Astrocyte (in vitro differentiated cells and primary cell): ENCODE measurements at regions not wholly inside any gene's neighbourhood (a gene's known extent, or its start where the extent isn't known, plus 50 kb on each side); places are given as distances from the start of the nearest gene placed in this dataset.

Experiments
- DNase-seq: peaks from one replicate; pipeline ENCODE4 v3.0.0-alpha.2; 2010; ENCODE audit warnings: low read depth
- FAIRE-seq: peaks from 2 replicates; lab custom pipeline; 2011; peaks lifted over from hg19 to GRCh38; lab: Jason Lieb, UNC
- H2AFZ ChIP-seq: 2 replicates; pipeline ENCODE4 v1.6.0; 2012; ENCODE audit warnings: low read depth, low read length, inconsistent platforms
- H3K27ac ChIP-seq: 2 replicates; pipeline ENCODE4 v1.5.1; 2011; ENCODE audit warnings: low read depth, low read length, inconsistent platforms
- H3K27me3 ChIP-seq: 2 replicates; pipeline ENCODE4 v1.6.0; 2011; ENCODE audit warnings: low read length, inconsistent platforms; ENCODE audit not compliant: insufficient read depth
- H3K36me3 ChIP-seq: 2 replicates; pipeline ENCODE4 v1.5.1; 2011; ENCODE audit warnings: low read length, inconsistent platforms; ENCODE audit not compliant: insufficient read depth
- H3K4me1 ChIP-seq: 2 replicates; pipeline ENCODE4 v1.5.1; 2011; ENCODE audit warnings: low read length, inconsistent platforms; ENCODE audit not compliant: insufficient read depth
- H3K4me2 ChIP-seq: 2 replicates; pipeline ENCODE4 v1.6.0; 2012; ENCODE audit warnings: low read length, inconsistent platforms
- H3K4me3 ChIP-seq: 2 replicates; pipeline ENCODE4 v1.5.1; 2011; ENCODE audit warnings: low read depth, mild to moderate bottlenecking, low read length, inconsistent platforms; ENCODE audit not compliant: insufficient read depth
- H3K79me2 ChIP-seq: 2 replicates; pipeline ENCODE4 v1.6.0; 2012; ENCODE audit warnings: mild to moderate bottlenecking, low read length, inconsistent platforms; ENCODE audit not compliant: insufficient read depth
- H3K9ac ChIP-seq: 2 replicates; pipeline ENCODE4 v1.6.0; 2012; ENCODE audit warnings: mild to moderate bottlenecking, low read length, inconsistent platforms
- H3K9me3 ChIP-seq: 2 replicates; pipeline ENCODE4 v1.5.1; 2012; ENCODE audit warnings: low read depth, mild to moderate bottlenecking, low read length, inconsistent platforms; ENCODE audit not compliant: insufficient read depth
- H4K20me1 ChIP-seq: 2 replicates; pipeline ENCODE4 v1.6.0; 2012; ENCODE audit warnings: low read length, inconsistent platforms; ENCODE audit not compliant: insufficient read depth
- H3K27ac Mint-ChIP-seq: one replicate; pipeline ENCODE4 v1.8.0; 2021; ENCODE audit warnings: mild to moderate bottlenecking, mixed read lengths; ENCODE audit not compliant: unreplicated experiment
- H3K27me3 Mint-ChIP-seq: one replicate; pipeline ENCODE4 v1.8.0; 2021; ENCODE audit warnings: low read depth, mixed read lengths; ENCODE audit not compliant: unreplicated experiment
- H3K36me3 Mint-ChIP-seq: one replicate; pipeline ENCODE4 v1.8.0; 2021; ENCODE audit warnings: low read depth, mixed read lengths; ENCODE audit not compliant: unreplicated experiment
- H3K4me1 Mint-ChIP-seq: one replicate; pipeline ENCODE4 v1.8.0; 2021; ENCODE audit warnings: low read depth, mixed read lengths; ENCODE audit not compliant: unreplicated experiment
- H3K4me3 Mint-ChIP-seq: one replicate; pipeline ENCODE4 v1.8.0; 2021; ENCODE audit warnings: mild to moderate bottlenecking, moderate library complexity, mixed read lengths; ENCODE audit not compliant: unreplicated experiment
- H3K9me3 Mint-ChIP-seq: one replicate; pipeline ENCODE4 v1.8.0; 2021; ENCODE audit warnings: mild to moderate bottlenecking, mixed read lengths; ENCODE audit not compliant: unreplicated experiment
- CTCF ChIP-seq: IDR thresholded peaks from 2 replicates; pipeline ENCODE4 v1.5.1; 2011; ENCODE audit warnings: low read depth, mild to moderate bottlenecking, inconsistent platforms, low read length, moderate library complexity; ENCODE audit not compliant: insufficient read depth
- EZH2 ChIP-seq: IDR thresholded peaks from 2 replicates; pipeline ENCODE4 v1.6.1; 2012; ENCODE audit warnings: mild to moderate bottlenecking, low read length, inconsistent platforms; ENCODE audit not compliant: insufficient read depth

GRCh38 chr16:63488955-63489354 is 1452.7 kb upstream of the CDH8 start:
- Histone ChIP-seq H3K27me3 (no peaks in the 10 kb centered on the region), H2AFZ (no peak overlapping the region), H3K27ac (no peak overlapping the region), H3K9me3 (no peaks in the 10 kb centered on the region), H3K4me3 (no peak overlapping the region), H3K4me2 (no peak overlapping the region), H3K36me3 (no peaks in the 10 kb centered on the region), H3K79me2 (no peaks in the 10 kb centered on the region), H3K9ac (no peak overlapping the region), H4K20me1 (no peaks in the 10 kb centered on the region), H3K4me1 (no peaks in the 10 kb centered on the region)
- Mint-ChIP-seq H3K9me3 (no peaks in the 10 kb centered on the region), H3K4me3 (no peak overlapping the region), H3K27ac (no peak overlapping the region), H3K27me3 (no peaks in the 10 kb centered on the region), H3K36me3 (no peaks in the 10 kb centered on the region), H3K4me1 (no peaks in the 10 kb centered on the region)
- no peak for TF ChIP-seq EZH2
- TF ChIP-seq CTCF, result no peak
- FAIRE-seq (no peak), DNase-seq (no peak)

GRCh38 chr16:63481060-63481459 is 1444.8 kb upstream of the CDH8 start:
- FAIRE-seq (no peak), DNase-seq (no peak)
- H3K4me1 ChIP-seq, result no peaks in the 10 kb centered on the region
- Mint-ChIP-seq H3K4me1 (no peaks in the 10 kb centered on the region), H3K36me3 (no peaks in the 10 kb centered on the region), H3K9me3 (no peaks in the 10 kb centered on the region), H3K4me3 (no peak overlapping the region), H3K27ac (no peak overlapping the region), H3K27me3 (no peaks in the 10 kb centered on the region)
- no peaks in the 10 kb centered on the region for H4K20me1 ChIP-seq
- H3K27me3 ChIP-seq, result no peaks in the 10 kb centered on the region
- no peak overlapping the region for H3K27ac ChIP-seq
- H2AFZ ChIP-seq, result no peak overlapping the region
- no peak overlapping the region for H3K9ac ChIP-seq
- TF ChIP-seq CTCF, result no peak
- no peak for TF ChIP-seq EZH2
- H3K4me3 ChIP-seq, result no peak overlapping the region
- no peaks in the 10 kb centered on the region for H3K79me2 ChIP-seq
- H3K36me3 ChIP-seq, result no peaks in the 10 kb centered on the region
- no peaks in the 10 kb centered on the region for H3K9me3 ChIP-seq
- H3K4me2 ChIP-seq, result no peak overlapping the region

GRCh38 chr16:63473725-63474124 is 1437.5 kb upstream of the CDH8 start:
- Histone ChIP-seq H2AFZ (no peak overlapping the region), H3K27ac (no peak overlapping the region), H3K4me3 (no peak overlapping the region), H4K20me1 (no peaks in the 10 kb centered on the region), H3K79me2 (no peaks in the 10 kb centered on the region), H3K36me3 (no peaks in the 10 kb centered on the region), H3K4me1 (no peaks in the 10 kb centered on the region), H3K27me3 (no peaks in the 10 kb centered on the region), H3K9me3 (no peaks in the 10 kb centered on the region), H3K4me2 (no peak overlapping the region), H3K9ac (no peak overlapping the region)
- no peaks in the 10 kb centered on the region for H3K9me3 Mint-ChIP-seq
- TF ChIP-seq EZH2, result no peak
- TF ChIP-seq CTCF, result no peak
- H3K4me3 Mint-ChIP-seq, result no peak overlapping the region
- no peaks in the 10 kb centered on the region for H3K4me1 Mint-ChIP-seq
- no peak for FAIRE-seq
- peak; percentile 1 for DNase-seq
- H3K27me3 Mint-ChIP-seq, result no peaks in the 10 kb centered on the region
- no peak overlapping the region for H3K27ac Mint-ChIP-seq
- H3K36me3 Mint-ChIP-seq, result no peaks in the 10 kb centered on the region
